ENCODE measurements at regions not wholly inside any gene's neighbourhood (a gene's known extent, or its start where the extent isn't known, plus 50 kb on each side); places are given as distances from the start of the nearest gene placed in this dataset.

- no peaks in the 10 kb centered on the region for H3K27me3 ChIP-seq (replicated peaks)
- DNase-seq (ENCODE audit: low read depth in 1 of 2, low spot score in 2 of 2): no peak
- H3K9me3 ChIP-seq (replicated peaks): peaks cover 1% of the 10 kb centered on the region; the same call in 1 of the 2 replicates
- H3K36me3 ChIP-seq: no peaks in the 10 kb centered on the region
- H3K4me1 ChIP-seq (replicated peaks): peaks cover 2% of the 10 kb centered on the region
- H3K27ac ChIP-seq: no peak overlapping the region
- H3K4me3 ChIP-seq: no peak overlapping the region
These were observed 79.4 kb downstream of the FAM241B start for GRCh38 chr10:69709366-69709941.

- Histone ChIP-seq H3K36me3 (no peaks in the 10 kb centered on the region), H3K27ac (no peak overlapping the region), H3K9me3 (replicated peaks) (no peaks in the 10 kb centered on the region), H3K4me1 (replicated peaks) (no peaks in the 10 kb centered on the region), H3K4me3 (no peak overlapping the region), H3K27me3 (replicated peaks) (no peaks in the 10 kb centered on the region)
- no peak for DNase-seq (ENCODE audit: low read depth in 1 of 2, low spot score in 2 of 2)
These were observed 80.2 kb downstream of the FAM241B start for GRCh38 chr10:69710008-69710888.

DNA sequence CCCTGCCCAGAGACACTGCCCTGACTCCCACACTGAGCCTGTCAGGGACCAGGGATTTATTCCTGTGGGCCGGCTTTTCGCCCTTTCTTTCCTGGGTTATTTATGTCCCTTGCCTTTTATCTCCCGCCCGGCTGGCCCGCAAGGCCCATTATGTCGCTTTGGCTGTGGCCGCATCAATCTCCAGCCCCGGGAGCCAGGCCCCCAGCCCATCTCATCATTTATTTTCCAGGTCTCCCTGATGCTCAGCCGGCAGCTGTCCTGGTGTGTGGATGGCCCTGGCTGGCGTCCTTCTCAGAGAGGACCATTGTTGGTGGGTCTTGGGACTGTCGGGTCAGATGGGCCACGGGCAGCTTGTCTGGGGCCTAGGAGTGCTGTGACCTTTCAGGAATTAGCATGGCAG lies 82.3 kb downstream of the FAM241B start:
- no peak overlapping the region for H3K4me3 ChIP-seq
- no peaks in the 10 kb centered on the region for H3K4me1 ChIP-seq (replicated peaks)
- no peaks in the 10 kb centered on the region for H3K36me3 ChIP-seq
- no peak overlapping the region for H3K27ac ChIP-seq
- no peaks in the 10 kb centered on the region for H3K9me3 ChIP-seq (replicated peaks)
- H3K27me3 ChIP-seq (replicated peaks): no peaks in the 10 kb centered on the region
- DNase-seq (ENCODE audit: low read depth in 1 of 2, low spot score in 2 of 2): no peak

GRCh38 chr10:69714572-69714971 lies 84.5 kb downstream of the FAM241B start:
- Histone ChIP-seq H3K36me3 (no peaks in the 10 kb centered on the region), H3K4me1 (replicated peaks) (peaks cover 5% of the 10 kb centered on the region; the same call in 1 of the 2 replicates), H3K27ac (no peak overlapping the region), H3K4me3 (no peak overlapping the region), H3K27me3 (replicated peaks) (no peaks in the 10 kb centered on the region), H3K9me3 (replicated peaks) (no peaks in the 10 kb centered on the region)
- no peak for DNase-seq (ENCODE audit: low read depth in 1 of 2, low spot score in 2 of 2)

DNA sequence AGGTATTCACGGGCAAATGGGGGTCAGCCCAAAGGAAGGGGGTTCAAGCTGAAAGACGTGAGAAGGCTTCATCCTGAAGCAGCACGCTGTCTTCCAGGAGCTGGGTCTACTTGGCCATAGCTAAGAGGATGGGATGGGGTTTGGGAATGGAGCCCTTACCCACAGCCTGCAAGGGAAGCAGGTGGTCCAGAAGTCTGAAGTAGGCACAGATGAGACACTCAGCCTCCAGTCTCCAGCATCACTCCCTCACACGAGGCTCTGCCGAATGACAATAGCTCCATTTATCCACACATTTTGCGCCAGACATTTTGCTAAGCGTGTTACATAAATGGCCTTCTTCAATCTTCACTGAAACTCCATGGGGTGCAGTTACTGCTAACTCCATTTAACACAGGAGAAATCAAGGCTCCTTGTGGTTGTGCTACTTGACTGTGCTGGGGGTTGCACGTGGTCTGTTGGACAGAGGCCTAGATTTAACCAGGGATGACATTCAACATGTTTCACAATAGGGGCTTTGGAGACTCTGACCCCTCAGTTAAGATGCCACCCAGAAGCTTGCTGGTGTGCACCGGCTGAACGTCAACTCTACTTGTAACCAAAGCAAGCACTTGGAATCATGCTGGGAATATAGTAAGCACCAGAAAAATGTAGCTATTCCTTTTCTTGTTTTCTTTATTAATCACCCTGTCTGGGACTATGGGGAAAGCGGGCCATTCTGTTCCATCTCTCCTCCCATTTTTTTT lies 85.3 kb downstream of the FAM241B start:
- no peaks in the 10 kb centered on the region for H3K36me3 ChIP-seq
- no peaks in the 10 kb centered on the region for H3K27me3 ChIP-seq (replicated peaks)
- H3K9me3 ChIP-seq (replicated peaks): no peaks in the 10 kb centered on the region
- H3K4me3 ChIP-seq: no peak overlapping the region
- DNase-seq (ENCODE audit: low read depth in 1 of 2, low spot score in 2 of 2): no peak
- H3K27ac ChIP-seq: no peak overlapping the region
- peaks cover 5% of the 10 kb centered on the region; the same call in 1 of the 2 replicates for H3K4me1 ChIP-seq (replicated peaks)

DNA sequence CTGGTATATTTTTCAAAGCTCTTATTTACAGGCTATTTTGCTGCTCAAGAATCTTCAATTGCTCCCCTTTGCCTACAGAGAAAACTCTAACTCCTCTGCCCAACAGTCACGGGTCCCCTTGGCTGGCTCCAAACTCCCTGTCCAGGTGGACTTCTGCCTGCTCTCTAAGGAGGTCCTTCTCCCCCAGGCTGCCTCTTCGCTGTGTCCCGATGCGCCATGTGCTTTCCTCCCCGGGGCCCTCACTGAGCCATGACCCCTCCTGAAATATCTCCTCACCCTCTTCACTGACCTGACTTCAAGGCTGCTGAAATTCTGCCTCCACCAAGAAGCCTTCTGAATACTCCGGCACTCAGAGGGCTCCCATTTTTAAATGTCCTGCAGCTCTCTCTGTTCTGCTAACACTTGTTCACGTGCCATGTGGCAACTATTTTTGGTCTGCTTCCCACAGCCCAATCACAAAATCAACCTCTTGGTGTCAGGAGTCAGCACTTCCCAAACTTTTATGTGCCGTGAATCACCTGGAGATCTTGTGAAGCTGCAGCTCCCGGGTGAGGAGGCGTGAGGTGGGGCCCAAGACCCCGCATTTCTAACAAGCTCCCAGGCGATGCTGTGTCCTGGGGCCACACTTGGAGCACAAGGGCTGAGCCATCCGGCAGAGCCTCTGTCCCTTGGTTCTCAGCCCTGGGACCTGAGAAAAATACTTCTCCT lies 85.7 kb upstream of the COL13A1 start:
- Histone ChIP-seq H3K4me1 (replicated peaks) (peaks cover 5% of the 10 kb centered on the region; the same call in 1 of the 2 replicates), H3K36me3 (no peaks in the 10 kb centered on the region), H3K27ac (no peak overlapping the region), H3K4me3 (no peak overlapping the region), H3K9me3 (replicated peaks) (no peaks in the 10 kb centered on the region), H3K27me3 (replicated peaks) (no peaks in the 10 kb centered on the region)
- DNase-seq (ENCODE audit: low read depth in 1 of 2, low spot score in 2 of 2): no peak

GRCh38 chr10:69716711-69717560 lies 84.8 kb upstream of the COL13A1 start:
- DNase-seq (ENCODE audit: low read depth in 1 of 2, low spot score in 2 of 2): peak; percentile 53 to 67
- Histone ChIP-seq H3K4me3 (no peak overlapping the region), H3K9me3 (replicated peaks) (no peaks in the 10 kb centered on the region), H3K27me3 (replicated peaks) (no peaks in the 10 kb centered on the region), H3K4me1 (replicated peaks) (peaks cover 5% of the 10 kb centered on the region; the same call in 1 of the 2 replicates), H3K36me3 (no peaks in the 10 kb centered on the region), H3K27ac (no peak overlapping the region)

DNA sequence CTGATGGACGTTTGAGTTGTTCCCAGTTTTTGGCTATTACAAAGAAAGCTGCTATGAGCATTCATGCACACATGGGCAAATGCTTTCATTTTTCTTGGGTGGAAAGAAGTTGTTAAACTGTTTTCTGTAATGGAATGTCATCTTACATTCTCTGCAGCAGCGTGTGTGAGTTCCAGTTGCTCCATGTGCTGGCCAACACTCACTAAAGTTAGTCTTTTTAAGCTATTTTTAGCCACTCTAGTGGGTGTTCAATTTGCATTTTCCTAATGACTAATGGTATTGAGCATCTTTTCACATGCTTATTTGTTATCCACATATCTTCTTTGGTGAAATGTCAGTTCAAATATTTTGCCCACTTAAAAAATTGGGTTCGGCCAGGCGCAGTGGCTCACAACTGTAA lies 82.8 kb upstream of the COL13A1 start:
- DNase-seq (ENCODE audit: low read depth in 1 of 2, low spot score in 2 of 2): no peak
- H3K27ac ChIP-seq: no peak overlapping the region
- H3K36me3 ChIP-seq: no peaks in the 10 kb centered on the region
- H3K9me3 ChIP-seq (replicated peaks): no peaks in the 10 kb centered on the region
- H3K27me3 ChIP-seq (replicated peaks): no peaks in the 10 kb centered on the region
- no peak overlapping the region for H3K4me3 ChIP-seq
- peaks cover 5% of the 10 kb centered on the region; the same call in 1 of the 2 replicates for H3K4me1 ChIP-seq (replicated peaks)

GRCh38 chr10:69721690-69722310 lies 79.9 kb upstream of the COL13A1 start:
- Histone ChIP-seq H3K27me3 (replicated peaks) (no peaks in the 10 kb centered on the region), H3K36me3 (no peaks in the 10 kb centered on the region), H3K9me3 (replicated peaks) (no peaks in the 10 kb centered on the region), H3K4me3 (no peak overlapping the region), H3K4me1 (replicated peaks) (peaks cover 5% of the 10 kb centered on the region; the same call in 1 of the 2 replicates), H3K27ac (no peak overlapping the region)
- no peak for DNase-seq (ENCODE audit: low read depth in 1 of 2, low spot score in 2 of 2)

DNA sequence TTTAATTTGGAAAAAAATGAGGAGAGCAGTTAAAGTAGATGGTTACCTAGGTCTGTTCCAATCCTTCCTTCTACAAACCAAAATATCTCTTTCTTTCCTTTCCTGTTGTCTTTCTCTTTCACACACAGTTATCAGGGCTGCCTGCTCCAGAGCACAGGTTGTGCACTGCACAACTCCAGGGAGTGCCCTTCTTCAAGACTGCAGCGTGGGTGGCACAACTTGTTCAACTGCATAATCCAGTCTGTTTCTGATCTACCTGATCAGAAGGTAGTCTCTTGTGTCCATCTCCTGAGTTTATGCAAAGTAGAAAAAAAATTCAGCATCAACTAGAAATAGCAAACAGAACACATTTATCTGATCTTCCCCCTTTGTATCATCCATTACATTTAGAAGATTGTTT lies 78.1 kb upstream of the COL13A1 start:
- Histone ChIP-seq H3K27me3 (replicated peaks) (no peaks in the 10 kb centered on the region), H3K4me3 (no peak overlapping the region), H3K27ac (no peak overlapping the region), H3K4me1 (replicated peaks) (peaks cover 5% of the 10 kb centered on the region; the same call in 1 of the 2 replicates), H3K36me3 (no peaks in the 10 kb centered on the region), H3K9me3 (replicated peaks) (no peaks in the 10 kb centered on the region)
- no peak for DNase-seq (ENCODE audit: low read depth in 1 of 2, low spot score in 2 of 2)

GRCh38 chr10:69726850-69727249 lies 74.9 kb upstream of the COL13A1 start:
- no peak overlapping the region for H3K27ac ChIP-seq
- peaks cover 12% of the 10 kb centered on the region for H3K4me1 ChIP-seq (replicated peaks)
- H3K9me3 ChIP-seq (replicated peaks): no peaks in the 10 kb centered on the region
- no peak overlapping the region for H3K4me3 ChIP-seq
- DNase-seq (ENCODE audit: low read depth in 1 of 2, low spot score in 2 of 2): no peak
- no peaks in the 10 kb centered on the region for H3K36me3 ChIP-seq
- H3K27me3 ChIP-seq (replicated peaks): no peaks in the 10 kb centered on the region

GRCh38 chr10:69728335-69728870 lies 73.3 kb upstream of the COL13A1 start:
- no peaks in the 10 kb centered on the region for H3K36me3 ChIP-seq
- H3K9me3 ChIP-seq (replicated peaks): no peaks in the 10 kb centered on the region
- H3K4me3 ChIP-seq: no peak overlapping the region
- no peak for DNase-seq (ENCODE audit: low read depth in 1 of 2, low spot score in 2 of 2)
- H3K27ac ChIP-seq: no peak overlapping the region
- H3K4me1 ChIP-seq (replicated peaks): peaks cover 12% of the 10 kb centered on the region
- no peaks in the 10 kb centered on the region for H3K27me3 ChIP-seq (replicated peaks)

Measured in SJSA1 (cell line).